HT-29 (cell line): ENCODE measurements at regions not wholly inside any gene's neighbourhood (a gene's known extent, or its start where the extent isn't known, plus 50 kb on each side); places are given as distances from the start of the nearest gene placed in this dataset.
"Not testable (repeated sequence)": the region's sequence is repeated elsewhere in the genome, so short reads cannot be mapped to it uniquely, and the experiment has no call there.

Experiments used
- DNase-seq: peaks from one replicate; pipeline ENCODE4 v3.0.0-alpha.2; 2015; ENCODE audit warnings: low spot score

- DNase-seq, result no peak
Measured at GRCh38 chr6:74507649-74508048, 698.2 kb downstream of the COL12A1 start.

- DNase-seq, result no peak
Measured at GRCh38 chr6:74505391-74505790, 700.5 kb downstream of the COL12A1 start.

- DNase-seq, result no peak
Measured at GRCh38 chr6:74504941-74505340, 700.9 kb downstream of the COL12A1 start.

- no peak for DNase-seq
Measured at GRCh38 chr6:74492587-74492986, 713.3 kb downstream of the COL12A1 start.

GRCh38 chr6:74491844-74492374, 713.9 kb downstream of the COL12A1 start:
- no peak for DNase-seq

- DNase-seq, result not testable (repeated sequence)
Measured at GRCh38 chr6:74488726-74489125, 717.1 kb downstream of the COL12A1 start.

GRCh38 chr6:74482180-74482579, 723.7 kb downstream of the COL12A1 start:
- no peak for DNase-seq

- no peak for DNase-seq
Measured at GRCh38 chr6:74480561-74480960, 725.3 kb downstream of the COL12A1 start.

- DNase-seq, result no peak
Measured at GRCh38 chr6:74479960-74480359, 725.9 kb downstream of the COL12A1 start.

- DNase-seq, result no peak
Measured at GRCh38 chr6:74479420-74479819, 726.4 kb downstream of the COL12A1 start.

- DNase-seq, result not testable (repeated sequence)
Measured at GRCh38 chr6:74474046-74474445, 731.8 kb downstream of the COL12A1 start.

- DNase-seq, result not testable (repeated sequence)
Measured at GRCh38 chr6:74468552-74468951, 737.3 kb downstream of the COL12A1 start.

GRCh38 chr6:74467533-74468215, 738.2 kb downstream of the COL12A1 start:
- DNase-seq, result no peak

- no peak for DNase-seq
Measured at GRCh38 chr6:74466572-74466971, 739.3 kb downstream of the COL12A1 start.

GRCh38 chr6:74459260-74459659, 746.6 kb downstream of the COL12A1 start:
- no peak for DNase-seq

GRCh38 chr6:74458536-74458935, 747.3 kb downstream of the COL12A1 start:
- DNase-seq, result no peak

GRCh38 chr6:74455786-74456185, 750.1 kb downstream of the COL12A1 start:
- no peak for DNase-seq

- no peak for DNase-seq
Measured at GRCh38 chr6:74451953-74452352, 753.9 kb downstream of the COL12A1 start.

GRCh38 chr6:74448850-74449249, 752.8 kb downstream of the CD109 start:
- no peak for DNase-seq

- DNase-seq, result no peak
Measured at GRCh38 chr6:74447013-74447412, 751.0 kb downstream of the CD109 start.

- no peak for DNase-seq
Measured at GRCh38 chr6:74439123-74439811, 743.3 kb downstream of the CD109 start.

GRCh38 chr6:74438395-74438794, 742.4 kb downstream of the CD109 start:
- DNase-seq, result not testable (repeated sequence)

GRCh38 chr6:74434171-74434570, 738.2 kb downstream of the CD109 start:
- no peak for DNase-seq
